H1 (cell line): ENCODE measurements at regions not wholly inside any gene's neighbourhood (a gene's known extent, or its start where the extent isn't known, plus 50 kb on each side); places are given as distances from the start of the nearest gene placed in this dataset.

Experiments used
- CTCF ChIA-PET: fragments of 300-600 bp; sonication (Branson Sonifier 250); formaldehyde crosslinking; loops from one replicate; lab custom pipeline; 2021; ENCODE audit not compliant: partially characterized antibody; lab: Charles Lee
- POLR2A ChIA-PET: fragments of 300-600 bp; sonication (Branson Sonifier 250); formaldehyde crosslinking; loops from one replicate; lab custom pipeline; 2021; ENCODE audit warnings: inconsistent platforms; ENCODE audit not compliant: partially characterized antibody; lab: Charles Lee
- DNase-seq, 2 experiments: peaks; one replicate each; pipeline versions ENCODE4 v3.0.0 to v3.0.0-alpha.2; 2010 to 2022; ENCODE audit warnings: low spot score in 2 of 2, low read depth in 1 of 2, mixed read lengths in 1 of 2
- FAIRE-seq: peaks from 2 replicates; lab custom pipeline; 2011; peaks lifted over from hg19 to GRCh38; lab: Jason Lieb, UNC
- H2AFZ ChIP-seq: 2 replicates; pipeline ENCODE4 v1.8.1; 2012; ENCODE audit warnings: low read length, inconsistent platforms
- H2AK5ac ChIP-seq: 2 replicates; pipeline ENCODE4 v1.6.1; 2013; ENCODE audit warnings: low read depth, low read length
- H2BK120ac ChIP-seq: replicated peaks from 2 replicates; pipeline ENCODE3; 2013; ENCODE audit warnings: low read depth, low read length, inconsistent platforms
- H2BK12ac ChIP-seq: 2 replicates; pipeline ENCODE4 v1.6.1; 2013; ENCODE audit warnings: low read depth, low read length
- H2BK15ac ChIP-seq: 2 replicates; pipeline ENCODE4 v1.6.1; 2013; ENCODE audit warnings: low read length
- H2BK20ac ChIP-seq: 2 replicates; pipeline ENCODE4 v1.6.1; 2013; ENCODE audit warnings: low read length
- H2BK5ac ChIP-seq: 2 replicates; pipeline ENCODE4 v1.6.1; 2013; ENCODE audit warnings: low read depth, low read length
- H3K14ac ChIP-seq: 2 replicates; pipeline ENCODE4 v1.6.1; 2013; ENCODE audit warnings: inconsistent platforms; ENCODE audit not compliant: insufficient read length
- H3K18ac ChIP-seq: 2 replicates; pipeline ENCODE4 v1.6.1; 2013; ENCODE audit warnings: low read length; ENCODE audit errors: extremely low read depth
- H3K23ac ChIP-seq: 2 replicates; pipeline ENCODE4 v1.6.1; 2013; ENCODE audit warnings: inconsistent platforms; ENCODE audit not compliant: insufficient read length
- H3K23me2 ChIP-seq: 2 replicates; pipeline ENCODE4 v1.6.1; 2013; ENCODE audit warnings: low read depth, low read length
- H3K27ac ChIP-seq: 2 replicates; pipeline ENCODE4 v1.6.1; 2011; ENCODE audit warnings: low read depth, low read length, inconsistent platforms
- H3K27me3 ChIP-seq, 4 experiments: replicated peaks in 1 of 4; 1 replicate in 1 of 4; 2 replicates in 3 of 4; pipeline versions ENCODE4 v1.6.1 to v1.8.1; 2011 to 2013; ENCODE audit warnings: low read length in 3 of 4, mild to moderate bottlenecking in 3 of 4, inconsistent platforms in 2 of 4, mixed read lengths in 2 of 4, moderate library complexity in 1 of 4; ENCODE audit not compliant: control insufficient read depth in 3 of 4, insufficient read depth in 3 of 4; ENCODE audit errors: extremely low read depth in 1 of 4
- H3K36me3 ChIP-seq, 4 experiments: 2 replicates each; pipeline versions ENCODE4 v1.6.1 to v1.8.1; 2011 to 2013; ENCODE audit warnings: mild to moderate bottlenecking in 4 of 4, low read length in 3 of 4, moderate library complexity in 2 of 4, control low read depth in 1 of 4, inconsistent platforms in 1 of 4; ENCODE audit not compliant: insufficient read depth in 4 of 4, control insufficient read depth in 2 of 4
- H3K4ac ChIP-seq: replicated peaks from 2 replicates; pipeline ENCODE3; 2013; ENCODE audit warnings: low read length, low read depth, mixed read lengths, inconsistent platforms; ENCODE audit not compliant: insufficient read length
- H3K4me1 ChIP-seq, 4 experiments: replicated peaks in 1 of 4; 1 replicate in 1 of 4; 2 replicates in 3 of 4; pipeline versions ENCODE4 v1.6.1 to v1.8.1; 2011 to 2013; ENCODE audit warnings: low read length in 3 of 4, inconsistent platforms in 2 of 4, mixed read lengths in 1 of 4; ENCODE audit not compliant: insufficient read depth in 4 of 4, control insufficient read depth in 3 of 4
- H3K4me2 ChIP-seq, 2 experiments: 2 replicates each; pipeline versions ENCODE4 v1.6.1 to v1.8.1; 2011 to 2013; ENCODE audit warnings: low read depth in 2 of 2, low read length in 2 of 2, control low read depth in 1 of 2, inconsistent platforms in 1 of 2, mild to moderate bottlenecking in 1 of 2; ENCODE audit not compliant: insufficient read depth in 1 of 2
- H3K4me3 ChIP-seq, 4 experiments: fragments of 200-600, 300-600 bp in 1 of 4; sonication (generic), shearing (Covaris generic), sonication (Bioruptor Twin) in 1 of 4; 2 replicates each; pipeline versions ENCODE4 v1.5.1 to v1.8.1; 2011 to 2016; ENCODE audit warnings: low read length in 4 of 4, low read depth in 3 of 4, control low read depth in 2 of 4, inconsistent platforms in 2 of 4, mild to moderate bottlenecking in 2 of 4, mixed read lengths in 1 of 4, moderate library complexity in 1 of 4; ENCODE audit not compliant: insufficient read depth in 2 of 4; ENCODE audit errors: extremely low read depth in 1 of 4
- H3K56ac ChIP-seq: replicated peaks from 2 replicates; pipeline ENCODE3; 2013; ENCODE audit warnings: low read depth, mild to moderate bottlenecking, mixed read lengths, low read length, inconsistent platforms; ENCODE audit not compliant: insufficient read length
- H3K79me1 ChIP-seq: 2 replicates; pipeline ENCODE4 v1.6.1; 2013; ENCODE audit warnings: low read depth, low read length, control low read depth
- H3K79me2 ChIP-seq, 2 experiments: 2 replicates each; pipeline versions ENCODE4 v1.6.1 to v1.8.1; 2012 to 2013; ENCODE audit warnings: low read length in 2 of 2, mild to moderate bottlenecking in 2 of 2, inconsistent platforms in 1 of 2; ENCODE audit not compliant: insufficient read depth in 2 of 2, control insufficient read depth in 1 of 2
- H3K9ac ChIP-seq, 4 experiments: replicated peaks in 1 of 4; 1 replicate in 1 of 4; 2 replicates in 3 of 4; pipeline versions ENCODE4 v1.6.1 to v1.8.1; 2011 to 2013; ENCODE audit warnings: low read depth in 3 of 4, low read length in 3 of 4, control low read depth in 2 of 4, mild to moderate bottlenecking in 2 of 4, moderate library complexity in 2 of 4, inconsistent platforms in 1 of 4; ENCODE audit errors: extremely low read depth in 1 of 4
- H3K9me3 ChIP-seq, 2 experiments: 2 replicates each; pipeline versions ENCODE4 v1.6.1 to v1.8.1; 2012 to 2013; ENCODE audit warnings: mild to moderate bottlenecking in 2 of 2, moderate library complexity in 2 of 2, control low read depth in 1 of 2, inconsistent platforms in 1 of 2, low read depth in 1 of 2, low read length in 1 of 2, mixed read lengths in 1 of 2; ENCODE audit not compliant: insufficient read depth in 2 of 2
- H4K20me1 ChIP-seq, 2 experiments: replicated peaks in 1 of 2; 2 replicates each; pipeline versions ENCODE3 to v1.8.1; 2011 to 2013; ENCODE audit warnings: inconsistent platforms in 2 of 2, low read length in 2 of 2, mild to moderate bottlenecking in 1 of 2; ENCODE audit not compliant: insufficient read depth in 2 of 2, control insufficient read depth in 1 of 2
- H4K5ac ChIP-seq: 2 replicates; pipeline ENCODE4 v1.6.1; 2013; ENCODE audit warnings: low read length, low read depth, mixed read lengths, inconsistent platforms; ENCODE audit not compliant: insufficient read length
- H4K8ac ChIP-seq: 2 replicates; pipeline ENCODE4 v1.8.0; 2013; ENCODE audit warnings: mild to moderate bottlenecking, moderate library complexity, low read length, inconsistent platforms; ENCODE audit not compliant: insufficient read depth; ENCODE audit errors: extremely low read depth
- H4K91ac ChIP-seq: replicated peaks from 2 replicates; pipeline ENCODE3; 2013; ENCODE audit warnings: low read length, mixed read lengths, inconsistent platforms; ENCODE audit not compliant: insufficient read length
- TAF1 ChIP-seq: IDR thresholded peaks from 2 replicates; pipeline ENCODE4 v1.6.1; 2011; ENCODE audit warnings: mild to moderate bottlenecking, low read depth, low read length
- YY1 ChIP-seq: IDR thresholded peaks from 2 replicates; pipeline ENCODE4 v1.6.1; 2011; ENCODE audit warnings: low read depth, mild to moderate bottlenecking, low read length
- WGBS, 2 experiments: shearing (Covaris generic) in 1 of 2; methylation state at CpG; one replicate each; pipeline versions ENCODE4 v1.1.6 to v1.1.7; 2013 to 2015; ENCODE audit warnings: low lambda C conversion rate in 2 of 2, mixed read lengths in 2 of 2, inconsistent platforms in 1 of 2, low coverage in 1 of 2, missing lambda C conversion rate in 1 of 2; ENCODE audit not compliant: insufficient replicate concordance in 2 of 2, insufficient coverage in 1 of 2, insufficient read length in 1 of 2; ENCODE audit errors: extremely low coverage in 1 of 2, missing lambda C conversion rate in 1 of 2; 5-methylcytosine and 5-hydroxymethylcytosine counted together

GRCh38 chr4:23130845-23131244 is 438.1 kb downstream of the GBA3 start:
- Histone ChIP-seq H2BK5ac (no peak overlapping the region), H3K14ac (no peak overlapping the region), H3K4me1 (peaks cover 0 to 3% (median 1%) of the 10 kb centered on the region in 4 experiments; a peak in 1 of 7 replicates), H3K56ac (no peak overlapping the region), H2AFZ (no peak overlapping the region), H3K18ac (no peak overlapping the region), H2BK120ac (no peak overlapping the region), H3K79me1 (no peaks in the 10 kb centered on the region), H4K8ac (no peak overlapping the region), H2BK12ac (no peak overlapping the region), H4K20me1 (no peaks in the 10 kb centered on the region), H3K79me2 (no peaks in the 10 kb centered on the region), H3K27ac (no peak overlapping the region), H4K5ac (no peak overlapping the region), H2AK5ac (no peak overlapping the region), H3K36me3 (no peaks in the 10 kb centered on the region), H2BK20ac (no peak overlapping the region), H3K27me3 (no peaks in the 10 kb centered on the region), H3K23ac (no peak overlapping the region), H2BK15ac (no peak overlapping the region), H3K4ac (no peak overlapping the region), H3K4me3 (no peak overlapping the region), H4K91ac (no peak overlapping the region), H3K23me2 (no peaks in the 10 kb centered on the region; the same call in 1 of the 2 replicates), H3K9ac (no peak overlapping the region), H3K9me3 (no peaks in the 10 kb centered on the region), H3K4me2 (no peak overlapping the region)
- TF ChIP-seq YY1 (no peak), TAF1 (no peak)
- no peak for FAIRE-seq
- 94% methylated on average over 2 of the region's 2 CpGs; no CpG with 5 or more reads in 1 of the 2 experiments for WGBS, 2 experiments
- no peak for DNase-seq
- CTCF ChIA-PET = interaction anchor here (0.6 to 1.4 kb wide), 4 partner anchors 8 to 628 kb away, joined by 3 to 5 read pairs (median 4); no protein-coding TSS in a partner anchor
- POLR2A ChIA-PET = interaction anchor here (0.8 kb wide), 1 partner anchor 11 kb away, joined by 4 read pairs; no protein-coding TSS in a partner anchor
